Endothelial cell of hepatic sinusoid (primary cell): ENCODE measurements at regions not wholly inside any gene's neighbourhood (a gene's known extent, or its start where the extent isn't known, plus 50 kb on each side); places are given as distances from the start of the nearest gene placed in this dataset.

Experiments used
- in situ Hi-C: cut with HindIII; loops from 2 replicates; pipeline ENCODE4 v1.10.0; 2017; ENCODE audit warnings: low sequenced_read_pairs

GRCh38 chr4:45795135-45795534 is 328.7 kb downstream of the GABRG1 start:
- in situ Hi-C loops: no loop called here

- in situ Hi-C loops: no loop called here
Measured at GRCh38 chr4:45778514-45778913, 345.3 kb downstream of the GABRG1 start.

- in situ Hi-C loops: no loop called here
Measured at GRCh38 chr4:45776146-45776545, 347.7 kb downstream of the GABRG1 start.

- in situ Hi-C loops: no loop called here
Measured at GRCh38 chr4:45770958-45771357, 352.9 kb downstream of the GABRG1 start.

- in situ Hi-C loops: no loop called here
Measured at GRCh38 chr4:45765521-45765920, 358.3 kb downstream of the GABRG1 start.

GRCh38 chr4:45751877-45752530 is 371.9 kb downstream of the GABRG1 start:
- in situ Hi-C loops: no loop called here

GRCh38 chr4:45750721-45751120 is 373.1 kb downstream of the GABRG1 start:
- in situ Hi-C loops: no loop called here

GRCh38 chr4:45745741-45746140 is 378.1 kb downstream of the GABRG1 start:
- in situ Hi-C loops: no loop called here

- in situ Hi-C loops: no loop called here
Measured at GRCh38 chr4:45741897-45742296, 382.0 kb downstream of the GABRG1 start.

- in situ Hi-C loops: no loop called here
Measured at GRCh38 chr4:45732161-45732560, 391.7 kb downstream of the GABRG1 start.

GRCh38 chr4:45716093-45716492 is 407.8 kb downstream of the GABRG1 start:
- in situ Hi-C loops: no loop called here

GRCh38 chr4:45713996-45714395 is 409.9 kb downstream of the GABRG1 start:
- in situ Hi-C loops: no loop called here

GRCh38 chr4:45701621-45702020 is 422.2 kb downstream of the GABRG1 start:
- in situ Hi-C loops: no loop called here

- in situ Hi-C loops: no loop called here
Measured at GRCh38 chr4:45693746-45694145, 430.1 kb downstream of the GABRG1 start.

- in situ Hi-C loops: no loop called here
Measured at GRCh38 chr4:45692131-45692735, 431.6 kb downstream of the GABRG1 start.

- in situ Hi-C loops: no loop called here
Measured at GRCh38 chr4:45688341-45688740, 435.5 kb downstream of the GABRG1 start.

GRCh38 chr4:45679411-45679810 is 444.4 kb downstream of the GABRG1 start:
- in situ Hi-C loops: no loop called here

- in situ Hi-C loops: no loop called here
Measured at GRCh38 chr4:45668128-45668527, 455.7 kb downstream of the GABRG1 start.

- in situ Hi-C loops: no loop called here
Measured at GRCh38 chr4:45663628-45664081, 460.2 kb downstream of the GABRG1 start.

- in situ Hi-C loops: no loop called here
Measured at GRCh38 chr4:45663003-45663402, 460.9 kb downstream of the GABRG1 start.

GRCh38 chr4:45661893-45662292 is 462.0 kb downstream of the GABRG1 start:
- in situ Hi-C loops: no loop called here

- in situ Hi-C loops: no loop called here
Measured at GRCh38 chr4:45650545-45650944, 473.3 kb downstream of the GABRG1 start.

GRCh38 chr4:45648846-45649245 is 475.0 kb downstream of the GABRG1 start:
- in situ Hi-C loops: no loop called here
